ENCODE measurements at regions not wholly inside any gene's neighbourhood (a gene's known extent, or its start where the extent isn't known, plus 50 kb on each side); places are given as distances from the start of the nearest gene placed in this dataset.

DNA sequence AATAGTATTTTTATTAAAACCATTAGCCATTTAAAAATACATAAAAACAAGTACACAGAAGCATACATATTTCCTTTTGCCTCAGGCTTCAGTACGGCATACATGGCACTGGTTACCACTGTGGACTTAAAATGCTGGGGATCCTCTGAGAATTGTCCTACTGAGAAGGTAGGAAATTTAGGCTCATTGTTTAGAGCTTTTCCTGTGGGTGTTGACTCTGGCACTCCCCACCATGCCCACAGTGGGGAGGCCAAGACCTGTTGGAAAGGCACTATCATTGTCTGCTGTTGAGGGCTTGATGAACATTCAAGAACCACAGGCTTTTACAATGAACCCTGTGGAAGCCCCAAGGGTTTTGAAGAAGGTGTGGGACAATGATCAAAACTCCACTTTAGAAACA is 473.4 kb downstream of the BTBD3 start:
- no peak overlapping the region for H3K27ac ChIP-seq (ENCODE audit: low read depth, low read length)
- H3K4me2 ChIP-seq (ENCODE audit: low read length): no peak overlapping the region
- no peaks in the 10 kb centered on the region for H3K79me2 ChIP-seq (ENCODE audit: control insufficient read depth, low read length)
- TF ChIP-seq, protein P1, sequence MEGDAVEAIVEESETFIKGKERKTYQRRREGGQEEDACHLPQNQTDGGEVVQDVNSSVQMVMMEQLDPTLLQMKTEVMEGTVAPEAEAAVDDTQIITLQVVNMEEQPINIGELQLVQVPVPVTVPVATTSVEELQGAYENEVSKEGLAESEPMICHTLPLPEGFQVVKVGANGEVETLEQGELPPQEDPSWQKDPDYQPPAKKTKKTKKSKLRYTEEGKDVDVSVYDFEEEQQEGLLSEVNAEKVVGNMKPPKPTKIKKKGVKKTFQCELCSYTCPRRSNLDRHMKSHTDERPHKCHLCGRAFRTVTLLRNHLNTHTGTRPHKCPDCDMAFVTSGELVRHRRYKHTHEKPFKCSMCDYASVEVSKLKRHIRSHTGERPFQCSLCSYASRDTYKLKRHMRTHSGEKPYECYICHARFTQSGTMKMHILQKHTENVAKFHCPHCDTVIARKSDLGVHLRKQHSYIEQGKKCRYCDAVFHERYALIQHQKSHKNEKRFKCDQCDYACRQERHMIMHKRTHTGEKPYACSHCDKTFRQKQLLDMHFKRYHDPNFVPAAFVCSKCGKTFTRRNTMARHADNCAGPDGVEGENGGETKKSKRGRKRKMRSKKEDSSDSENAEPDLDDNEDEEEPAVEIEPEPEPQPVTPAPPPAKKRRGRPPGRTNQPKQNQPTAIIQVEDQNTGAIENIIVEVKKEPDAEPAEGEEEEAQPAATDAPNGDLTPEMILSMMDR (IDR thresholded peaks at IDR 0.05; ENCODE audit: low read depth, low read length, poor library complexity, severe bottlenecking): no peak
- TF ChIP-seq EZH2phosphoT487 (IDR thresholded peaks at IDR 0.05; ENCODE audit: borderline replicate concordance, low read length): no peak
- no peak overlapping the region for H3K4me3 ChIP-seq (ENCODE audit: low read length)
- H4K20me1 ChIP-seq (ENCODE audit: control insufficient read depth, insufficient read depth, low read depth, low read length): no peaks in the 10 kb centered on the region
- no peaks in the 10 kb centered on the region for H3K36me3 ChIP-seq (ENCODE audit: control insufficient read depth, low read length)
- no peaks in the 10 kb centered on the region for H3K9me3 ChIP-seq (ENCODE audit: control insufficient read depth, insufficient read depth, low read length)
- H3K4me1 ChIP-seq (ENCODE audit: control insufficient read depth, low read length): no peaks in the 10 kb centered on the region
- no peaks in the 10 kb centered on the region for H3K9me2 ChIP-seq (replicated peaks; ENCODE audit: control insufficient read depth, low read length)
- no peaks in the 10 kb centered on the region for H3F3A ChIP-seq (ENCODE audit: control insufficient read depth, insufficient read depth)
- H3K27me3 ChIP-seq (ENCODE audit: control insufficient read depth, low read length): no peaks in the 10 kb centered on the region

DNA sequence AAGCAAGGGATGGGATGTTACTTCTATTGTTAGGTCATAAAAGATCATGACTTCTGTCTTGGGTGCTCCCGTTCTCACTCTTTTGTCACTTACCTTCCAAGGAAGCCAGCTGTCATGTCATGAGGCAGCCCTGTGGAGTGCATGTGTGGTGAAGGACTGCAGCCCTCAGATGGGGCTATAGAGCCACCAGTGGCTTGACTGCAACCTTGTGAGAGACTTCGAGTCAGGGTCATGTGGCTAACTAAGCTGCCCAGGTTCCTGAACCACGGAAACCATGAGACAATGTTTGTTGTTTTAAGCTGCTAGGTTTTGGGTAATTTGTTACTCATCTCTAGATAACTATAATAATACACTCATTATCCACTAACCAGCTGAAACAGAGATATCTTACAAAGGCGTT is 477.1 kb downstream of the BTBD3 start:
- Histone ChIP-seq H3K9me2 (replicated peaks; ENCODE audit: control insufficient read depth, low read length) (no peaks in the 10 kb centered on the region), H3K4me1 (ENCODE audit: control insufficient read depth, low read length) (no peaks in the 10 kb centered on the region), H3K27me3 (ENCODE audit: control insufficient read depth, low read length) (no peaks in the 10 kb centered on the region), H3K9me3 (ENCODE audit: control insufficient read depth, insufficient read depth, low read length) (no peaks in the 10 kb centered on the region), H3K79me2 (ENCODE audit: control insufficient read depth, low read length) (no peaks in the 10 kb centered on the region), H3K4me2 (ENCODE audit: low read length) (no peak overlapping the region), H3K27ac (ENCODE audit: low read depth, low read length) (no peak overlapping the region), H4K20me1 (ENCODE audit: control insufficient read depth, insufficient read depth, low read depth, low read length) (no peaks in the 10 kb centered on the region), H3K36me3 (ENCODE audit: control insufficient read depth, low read length) (no peaks in the 10 kb centered on the region), H3K4me3 (ENCODE audit: low read length) (no peak overlapping the region), H3F3A (ENCODE audit: control insufficient read depth, insufficient read depth) (no peaks in the 10 kb centered on the region)
- TF ChIP-seq, protein P1 (IDR thresholded peaks at IDR 0.05; ENCODE audit: low read depth, low read length, poor library complexity, severe bottlenecking): no peak
- TF ChIP-seq EZH2phosphoT487 (IDR thresholded peaks at IDR 0.05; ENCODE audit: borderline replicate concordance, low read length): no peak

DNA sequence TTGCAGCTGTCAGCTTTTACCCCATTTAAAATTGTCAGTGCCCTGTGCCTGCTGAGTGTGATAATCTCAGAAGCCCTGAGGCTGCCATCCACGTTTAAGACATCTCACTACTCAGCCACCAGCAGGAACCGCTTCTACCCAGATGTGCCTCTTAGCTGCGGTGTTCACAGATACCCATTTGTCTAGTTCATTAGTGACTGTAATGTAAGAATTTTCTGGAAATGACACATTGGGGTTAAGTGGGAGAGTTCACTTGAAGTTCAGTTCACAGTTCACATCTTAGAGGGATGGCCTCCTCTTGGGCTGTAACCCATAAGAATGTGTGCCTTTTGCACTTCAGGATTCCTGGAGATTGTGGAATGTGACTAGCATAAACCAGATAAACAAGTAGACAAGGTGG is 477.7 kb downstream of the BTBD3 start:
- Histone ChIP-seq H3K79me2 (ENCODE audit: control insufficient read depth, low read length) (no peaks in the 10 kb centered on the region), H3K27me3 (ENCODE audit: control insufficient read depth, low read length) (no peaks in the 10 kb centered on the region), H3K36me3 (ENCODE audit: control insufficient read depth, low read length) (no peaks in the 10 kb centered on the region), H3K9me2 (replicated peaks; ENCODE audit: control insufficient read depth, low read length) (no peaks in the 10 kb centered on the region), H3K4me1 (ENCODE audit: control insufficient read depth, low read length) (no peaks in the 10 kb centered on the region), H3K9me3 (ENCODE audit: control insufficient read depth, insufficient read depth, low read length) (no peaks in the 10 kb centered on the region), H3K4me2 (ENCODE audit: low read length) (no peak overlapping the region), H4K20me1 (ENCODE audit: control insufficient read depth, insufficient read depth, low read depth, low read length) (no peaks in the 10 kb centered on the region), H3K27ac (ENCODE audit: low read depth, low read length) (no peak overlapping the region), H3K4me3 (ENCODE audit: low read length) (no peak overlapping the region), H3F3A (ENCODE audit: control insufficient read depth, insufficient read depth) (no peaks in the 10 kb centered on the region)
- TF ChIP-seq, protein P1 (IDR thresholded peaks at IDR 0.05; ENCODE audit: low read depth, low read length, poor library complexity, severe bottlenecking): no peak
- TF ChIP-seq EZH2phosphoT487 (IDR thresholded peaks at IDR 0.05; ENCODE audit: borderline replicate concordance, low read length): no peak

DNA sequence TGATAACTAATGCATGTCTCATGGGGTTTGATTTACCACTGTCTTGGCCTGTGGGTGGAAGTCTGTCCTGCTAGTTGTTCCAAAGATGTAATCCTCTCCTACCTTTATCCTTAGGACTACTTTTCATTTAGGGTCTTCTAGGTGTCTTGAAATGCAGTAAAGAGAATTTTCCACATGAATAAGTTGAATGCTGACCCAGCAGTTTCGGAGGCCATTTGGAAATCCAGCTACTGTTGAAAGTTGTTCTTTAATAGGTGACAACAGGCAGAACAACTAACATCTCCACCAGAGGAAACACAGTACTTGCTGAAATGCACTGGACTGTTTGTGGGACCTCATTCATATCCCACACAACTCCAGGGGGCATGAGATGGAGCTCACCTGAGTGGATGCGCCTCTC is 478.1 kb downstream of the BTBD3 start:
- no peak overlapping the region for H3K4me3 ChIP-seq (ENCODE audit: low read length)
- H3K79me2 ChIP-seq (ENCODE audit: control insufficient read depth, low read length): no peaks in the 10 kb centered on the region
- no peak overlapping the region for H3K27ac ChIP-seq (ENCODE audit: low read depth, low read length)
- no peaks in the 10 kb centered on the region for H3K9me2 ChIP-seq (replicated peaks; ENCODE audit: control insufficient read depth, low read length)
- no peaks in the 10 kb centered on the region for H4K20me1 ChIP-seq (ENCODE audit: control insufficient read depth, insufficient read depth, low read depth, low read length)
- no peak overlapping the region for H3K4me2 ChIP-seq (ENCODE audit: low read length)
- TF ChIP-seq, protein P1 (IDR thresholded peaks at IDR 0.05; ENCODE audit: low read depth, low read length, poor library complexity, severe bottlenecking): no peak
- TF ChIP-seq EZH2phosphoT487 (IDR thresholded peaks at IDR 0.05; ENCODE audit: borderline replicate concordance, low read length): no peak
- no peaks in the 10 kb centered on the region for H3K9me3 ChIP-seq (ENCODE audit: control insufficient read depth, insufficient read depth, low read length)
- no peaks in the 10 kb centered on the region for H3F3A ChIP-seq (ENCODE audit: control insufficient read depth, insufficient read depth)
- no peaks in the 10 kb centered on the region for H3K4me1 ChIP-seq (ENCODE audit: control insufficient read depth, low read length)
- H3K36me3 ChIP-seq (ENCODE audit: control insufficient read depth, low read length): no peaks in the 10 kb centered on the region
- no peaks in the 10 kb centered on the region for H3K27me3 ChIP-seq (ENCODE audit: control insufficient read depth, low read length)

Measured in DOHH2 (cell line).